B cell (primary cell): ENCODE measurements at regions not wholly inside any gene's neighbourhood (a gene's known extent, or its start where the extent isn't known, plus 50 kb on each side); places are given as distances from the start of the nearest gene placed in this dataset.

ENCODE experiments used
- ATAC-seq: fragments of 200-7000 bp; cut with Tn5 transposase; one replicate; pipeline ENCODE4 v1.10.0; 2021; ENCODE audit warnings: low read depth, mild to moderate bottlenecking, moderate number of reproducible peaks, moderate library complexity
- CTCF ChIA-PET: fragments of 350-600 bp; sonication (Branson Sonifier 250); formaldehyde crosslinking; loops from one replicate; lab custom pipeline; 2021; ENCODE audit warnings: antibody characterized with exemption, inconsistent platforms; lab: Charles Lee
- POLR2A ChIA-PET: fragments of 350-600 bp; sonication (Branson Sonifier 250); formaldehyde crosslinking; loops from one replicate; lab custom pipeline; 2021; ENCODE audit warnings: antibody characterized with exemption; lab: Charles Lee
- DNase-seq: peaks from one replicate; pipeline ENCODE4 v3.0.0; 2013
- H2AFZ ChIP-seq: 2 replicates; pipeline ENCODE4 v1.6.1; 2012; ENCODE audit warnings: mild to moderate bottlenecking, low read depth, low read length; ENCODE audit not compliant: insufficient read depth, poor library complexity, severe bottlenecking
- H3K27ac ChIP-seq, 2 donors: 1 replicate in 1 of 2; 2 replicates in 1 of 2; pipeline ENCODE4 v1.5.1; 2012 to 2013; ENCODE audit warnings: low read length in 2 of 2, mild to moderate bottlenecking in 2 of 2, moderate library complexity in 1 of 2
- H3K27me3 ChIP-seq, 4 experiments: fragments of 200-600 bp in 1 of 4; sonication (generic) in 1 of 4; replicated peaks in 1 of 4; 1 replicate in 2 of 4; 2 replicates in 2 of 4; pipeline versions ENCODE4 v1.6.1 to v1.7.0; 2013 to 2016; ENCODE audit warnings: low read length in 3 of 4, mild to moderate bottlenecking in 2 of 4, mixed read lengths in 1 of 4, moderate library complexity in 1 of 4; ENCODE audit not compliant: insufficient read depth in 4 of 4, control insufficient read depth in 3 of 4; ENCODE audit errors: control extremely low read depth in 1 of 4
- H3K36me3 ChIP-seq, 2 experiments: replicated peaks in 1 of 2; 1 replicate in 1 of 2; 2 replicates in 1 of 2; pipeline versions ENCODE4 v1.6.1 to v1.7.1; 2013; ENCODE audit warnings: low read length in 1 of 2; ENCODE audit not compliant: insufficient read depth in 2 of 2, control insufficient read depth in 1 of 2; ENCODE audit errors: control extremely low read depth in 1 of 2, extremely low read depth in 1 of 2
- H3K4me1 ChIP-seq, 2 donors: fragments of 200-600 bp in 1 of 2; sonication (generic) in 1 of 2; 1 replicate in 1 of 2; 2 replicates in 1 of 2; pipeline versions ENCODE4 v1.5.1 to v1.6.1; 2013 to 2017; ENCODE audit warnings: low read length in 2 of 2; ENCODE audit not compliant: control insufficient read depth in 2 of 2, insufficient read depth in 2 of 2
- H3K4me2 ChIP-seq: replicated peaks from 2 replicates; pipeline ENCODE3; 2012; ENCODE audit warnings: mild to moderate bottlenecking, low read depth, low read length; ENCODE audit not compliant: poor library complexity, severe bottlenecking
- H3K4me3 ChIP-seq, 5 experiments: fragments of 200-600 bp in 1 of 5; sonication (generic) in 1 of 5; 1 replicate in 3 of 5; 2 replicates in 2 of 5; pipeline versions ENCODE4 v1.5.1 to v1.7.0; 2011 to 2016; ENCODE audit warnings: low read length in 4 of 5, mild to moderate bottlenecking in 4 of 5, low read depth in 2 of 5, control low read depth in 1 of 5, moderate library complexity in 1 of 5; ENCODE audit not compliant: insufficient read depth in 1 of 5; ENCODE audit errors: control extremely low read depth in 1 of 5, extremely low read depth in 1 of 5
- H3K79me2 ChIP-seq: fragments of 200-600 bp; sonication (generic); one replicate; pipeline ENCODE4 v1.6.0; 2016; ENCODE audit warnings: low read length; ENCODE audit not compliant: control insufficient read depth, insufficient read depth
- H3K9ac ChIP-seq: fragments of 200-600 bp; sonication (generic); 2 replicates; pipeline ENCODE4 v1.6.1; 2017; ENCODE audit warnings: mild to moderate bottlenecking, low read length, moderate library complexity
- H3K9me3 ChIP-seq, 3 donors: one replicate each; pipeline versions ENCODE4 v1.6.1 to v1.7.1; 2013; ENCODE audit warnings: low read length in 2 of 3; ENCODE audit not compliant: control insufficient read depth in 2 of 3, insufficient read depth in 1 of 3; ENCODE audit errors: control extremely low read depth in 1 of 3
- H4K20me1 ChIP-seq: 2 replicates; pipeline ENCODE4 v1.6.0; 2012; ENCODE audit warnings: mild to moderate bottlenecking, low read length; ENCODE audit not compliant: insufficient read depth, control insufficient read depth, poor library complexity, severe bottlenecking
- H3K27ac Mint-ChIP-seq: one replicate; pipeline ENCODE4 v1.8.0; 2021; ENCODE audit warnings: mixed read lengths
- H3K27me3 Mint-ChIP-seq: one replicate; pipeline ENCODE4 v1.8.0; 2021; ENCODE audit warnings: mixed read lengths
- H3K4me1 Mint-ChIP-seq: one replicate; pipeline ENCODE4 v1.8.0; 2021; ENCODE audit warnings: mixed read lengths
- H3K4me3 Mint-ChIP-seq: one replicate; pipeline ENCODE4 v1.8.0; 2021; ENCODE audit warnings: mixed read lengths
- H3K9me3 Mint-ChIP-seq: one replicate; pipeline ENCODE4 v1.8.0; 2022; ENCODE audit warnings: mixed read lengths; ENCODE audit not compliant: insufficient read depth
- CTCF ChIP-seq: fragments of 200-600 bp; IDR thresholded peaks from one replicate; pipeline ENCODE4 v1.8.0; 2022; ENCODE audit warnings: antibody characterized with exemption, mild to moderate bottlenecking
- EZH2 ChIP-seq: IDR thresholded peaks from 2 replicates; pipeline ENCODE4 v1.6.1; 2012; ENCODE audit warnings: borderline replicate concordance, low read depth, mild to moderate bottlenecking, moderate library complexity, low read length; ENCODE audit not compliant: insufficient read depth, poor library complexity, severe bottlenecking
- WGBS: methylation state at CpG from one replicate; pipeline ENCODE4 v1.1.5; 2013; ENCODE audit warnings: missing lambda C conversion rate; ENCODE audit not compliant: insufficient coverage; 5-methylcytosine and 5-hydroxymethylcytosine counted together
- intact Hi-C: fragments of 100-400 bp; cut with micrococcal nuclease; formaldehyde crosslinking; loops from one replicate; pipeline ENCODE4 v1.10.0; 2022

DNA sequence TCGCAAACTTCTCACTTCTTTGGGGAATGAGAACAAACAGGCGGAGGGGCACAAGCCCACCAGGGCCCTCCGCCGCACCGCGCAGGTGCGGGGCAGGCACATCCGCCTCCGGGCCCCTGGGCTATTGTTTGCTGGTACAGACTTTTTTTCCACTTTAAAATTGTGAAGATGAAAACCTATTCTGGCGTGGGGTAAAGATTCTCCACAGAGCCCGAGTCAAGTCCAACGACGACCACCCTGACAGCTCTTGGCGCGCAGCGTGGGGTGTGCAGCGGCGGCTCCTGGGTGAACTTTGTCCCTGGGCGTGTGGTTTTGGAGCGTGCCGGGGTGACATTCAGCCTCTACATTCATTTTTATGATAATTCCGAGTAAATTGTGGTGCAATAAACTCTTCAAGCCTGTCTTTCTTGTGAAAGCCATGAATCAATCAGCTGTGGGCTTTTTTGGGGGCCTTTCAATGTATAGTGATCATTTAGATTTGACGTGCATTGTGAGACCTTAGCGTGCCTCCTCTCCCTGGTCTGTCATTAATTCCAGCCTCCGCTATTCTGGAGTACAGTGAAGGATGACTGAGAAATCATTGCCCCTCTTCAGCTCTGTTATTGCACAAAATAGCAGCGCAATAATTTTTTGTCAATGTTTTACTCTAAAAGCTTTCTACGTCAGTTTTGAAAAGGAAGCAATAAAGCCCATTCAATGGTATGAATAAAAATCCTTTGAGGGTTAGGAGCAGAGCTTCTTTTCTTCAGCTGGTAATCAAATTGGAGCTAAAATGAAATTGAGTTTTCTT lies 90.0 kb downstream of the TEX29 start:
- Mint-ChIP-seq H3K4me1 (no peaks in the 10 kb centered on the region), H3K27me3 (peaks cover 15% of the 10 kb centered on the region), H3K27ac (no peak overlapping the region), H3K4me3 (no peak overlapping the region), H3K9me3 (no peaks in the 10 kb centered on the region)
- 88% methylated on average over 20 of the region's 27 CpGs for WGBS
- Histone ChIP-seq H3K4me2 (no peak overlapping the region), H3K9ac (no peak overlapping the region), H3K4me3 (no peak overlapping the region), H3K36me3 (no peaks in the 10 kb centered on the region), H3K4me1 (no peaks in the 10 kb centered on the region), H4K20me1 (no peaks in the 10 kb centered on the region), H2AFZ (no peak overlapping the region), H3K79me2 (no peaks in the 10 kb centered on the region), H3K27me3 (peaks cover 0 to 11% (median 0%) of the 10 kb centered on the region in 4 experiments), H3K27ac (no peak overlapping the region), H3K9me3 (peaks cover 0 to 4% (median 0%) of the 10 kb centered on the region in 3 donors)
- TF ChIP-seq EZH2 (no peak), CTCF (no peak)
- CTCF ChIA-PET: no interaction called here
- ATAC-seq: no peak
- POLR2A ChIA-PET: no interaction called here
- DNase-seq: no peak
- intact Hi-C loops: no loop called here

- Mint-ChIP-seq H3K27ac (no peak overlapping the region), H3K4me1 (no peaks in the 10 kb centered on the region), H3K9me3 (no peaks in the 10 kb centered on the region), H3K27me3 (peaks cover 15% of the 10 kb centered on the region), H3K4me3 (no peak overlapping the region)
- H3K36me3 ChIP-seq: no peaks in the 10 kb centered on the region
- H3K4me3 ChIP-seq: no peak overlapping the region
- 52% methylated on average over 45 of the region's 48 CpGs for WGBS
- H3K9me3 ChIP-seq: peaks cover 0 to 4% (median 0%) of the 10 kb centered on the region in 3 donors
- no peak overlapping the region for H3K4me2 ChIP-seq
- intact Hi-C loops: no loop called here
- POLR2A ChIA-PET: no interaction called here
- CTCF ChIA-PET: interaction anchor here (0.7 kb wide), 1 partner anchor 17 kb away, joined by 3 read pairs; no protein-coding TSS in a partner anchor
- H3K27ac ChIP-seq: no peak overlapping the region
- no peaks in the 10 kb centered on the region for H3K4me1 ChIP-seq
- TF ChIP-seq EZH2 (no peak), CTCF (no peak)
- H3K27me3 ChIP-seq: peaks cover 0 to 11% (median 0%) of the 10 kb centered on the region in 4 experiments
- H2AFZ ChIP-seq: no peak overlapping the region
- no peak overlapping the region for H3K9ac ChIP-seq
- DNase-seq: no peak
- no peak for ATAC-seq
- H4K20me1 ChIP-seq: no peaks in the 10 kb centered on the region
- H3K79me2 ChIP-seq: no peaks in the 10 kb centered on the region
Observed at GRCh38 chr13:111411151-111411858, 90.9 kb downstream of the TEX29 start.
